ENCODE measurements at regions not wholly inside any gene's neighbourhood (a gene's known extent, or its start where the extent isn't known, plus 50 kb on each side); places are given as distances from the start of the nearest gene placed in this dataset.

GRCh38 chr5:163619951-163620350 lies 114.5 kb downstream of the MAT2B start:
- TF ChIP-seq CTCF (conservative IDR thresholded peaks at IDR 0.05; ENCODE audit: low read length) (no peak), EZH2phosphoT487 (IDR thresholded peaks at IDR 0.05; ENCODE audit: borderline replicate concordance, low read depth, low read length) (no peak)
